ENCODE measurements at regions not wholly inside any gene's neighbourhood (a gene's known extent, or its start where the extent isn't known, plus 50 kb on each side); places are given as distances from the start of the nearest gene placed in this dataset.

GRCh38 chr15:91782221-91782620 is 71.3 kb upstream of the SLCO3A1 start:
- TF ChIP-seq, protein P1, sequence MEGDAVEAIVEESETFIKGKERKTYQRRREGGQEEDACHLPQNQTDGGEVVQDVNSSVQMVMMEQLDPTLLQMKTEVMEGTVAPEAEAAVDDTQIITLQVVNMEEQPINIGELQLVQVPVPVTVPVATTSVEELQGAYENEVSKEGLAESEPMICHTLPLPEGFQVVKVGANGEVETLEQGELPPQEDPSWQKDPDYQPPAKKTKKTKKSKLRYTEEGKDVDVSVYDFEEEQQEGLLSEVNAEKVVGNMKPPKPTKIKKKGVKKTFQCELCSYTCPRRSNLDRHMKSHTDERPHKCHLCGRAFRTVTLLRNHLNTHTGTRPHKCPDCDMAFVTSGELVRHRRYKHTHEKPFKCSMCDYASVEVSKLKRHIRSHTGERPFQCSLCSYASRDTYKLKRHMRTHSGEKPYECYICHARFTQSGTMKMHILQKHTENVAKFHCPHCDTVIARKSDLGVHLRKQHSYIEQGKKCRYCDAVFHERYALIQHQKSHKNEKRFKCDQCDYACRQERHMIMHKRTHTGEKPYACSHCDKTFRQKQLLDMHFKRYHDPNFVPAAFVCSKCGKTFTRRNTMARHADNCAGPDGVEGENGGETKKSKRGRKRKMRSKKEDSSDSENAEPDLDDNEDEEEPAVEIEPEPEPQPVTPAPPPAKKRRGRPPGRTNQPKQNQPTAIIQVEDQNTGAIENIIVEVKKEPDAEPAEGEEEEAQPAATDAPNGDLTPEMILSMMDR (conservative IDR thresholded peaks at IDR 0.05; ENCODE audit: low read length): no peak
- TF ChIP-seq EZH2phosphoT487 (IDR thresholded peaks at IDR 0.05; ENCODE audit: borderline replicate concordance, low read depth, low read length): no peak
